CD14-positive monocyte (primary cell): ENCODE measurements at regions not wholly inside any gene's neighbourhood (a gene's known extent, or its start where the extent isn't known, plus 50 kb on each side); places are given as distances from the start of the nearest gene placed in this dataset.

Source experiments
- DNase-seq, 3 donors: peaks; one replicate each; pipeline ENCODE4 v3.0.0-alpha.2; 2011 to 2022
- H2AFZ ChIP-seq: 2 replicates; pipeline ENCODE4 v1.6.0; 2012; ENCODE audit warnings: mild to moderate bottlenecking, low read depth, low read length, inconsistent platforms; ENCODE audit not compliant: insufficient read depth, poor library complexity, severe bottlenecking
- H3K27ac ChIP-seq, 2 donors: 1 replicate in 1 of 2; 2 replicates in 1 of 2; pipeline ENCODE4 v1.5.1; 2012 to 2013; ENCODE audit warnings: low read length in 2 of 2, control low read depth in 1 of 2, inconsistent platforms in 1 of 2, low read depth in 1 of 2, mild to moderate bottlenecking in 1 of 2
- H3K27me3 ChIP-seq, 2 donors: one replicate each; pipeline versions ENCODE4 v1.6.0 to v1.6.1; 2011 to 2013; ENCODE audit warnings: low read length in 2 of 2; ENCODE audit not compliant: control insufficient read depth in 2 of 2, insufficient read depth in 2 of 2
- H3K36me3 ChIP-seq, 2 donors: replicated peaks in 1 of 2; 1 replicate in 1 of 2; 2 replicates in 1 of 2; pipeline versions ENCODE4 v1.5.1 to v1.6.1; 2012 to 2013; ENCODE audit warnings: low read length in 2 of 2, control low read depth in 1 of 2, inconsistent platforms in 1 of 2, mild to moderate bottlenecking in 1 of 2; ENCODE audit not compliant: insufficient read depth in 2 of 2, control insufficient read depth in 1 of 2
- H3K4me1 ChIP-seq, 2 donors: 1 replicate in 1 of 2; 2 replicates in 1 of 2; pipeline versions ENCODE4 v1.5.1 to v1.6.1; 2012 to 2013; ENCODE audit warnings: low read length in 2 of 2, control low read depth in 1 of 2, inconsistent platforms in 1 of 2, mild to moderate bottlenecking in 1 of 2, moderate library complexity in 1 of 2; ENCODE audit not compliant: insufficient read depth in 2 of 2, control insufficient read depth in 1 of 2
- H3K4me2 ChIP-seq: replicated peaks from 2 replicates; pipeline ENCODE3; 2012; ENCODE audit warnings: low read length, moderate library complexity, mild to moderate bottlenecking; ENCODE audit not compliant: poor library complexity, severe bottlenecking; ENCODE audit errors: extremely low read depth
- H3K4me3 ChIP-seq, 3 experiments: fragments of 200-600 bp in 1 of 3; sonication (generic) in 1 of 3; replicated peaks in 1 of 3; 1 replicate in 2 of 3; 2 replicates in 1 of 3; pipeline ENCODE4 v1.5.1; 2011 to 2013; ENCODE audit warnings: low read length in 3 of 3, mild to moderate bottlenecking in 3 of 3, control low read depth in 2 of 3, low read depth in 2 of 3, inconsistent platforms in 1 of 3, moderate library complexity in 1 of 3
- H3K79me2 ChIP-seq: 2 replicates; pipeline ENCODE4 v1.6.0; 2012; ENCODE audit warnings: mild to moderate bottlenecking, control low read depth, inconsistent platforms, low read length, moderate library complexity; ENCODE audit not compliant: insufficient read depth
- H3K9ac ChIP-seq: 2 replicates; pipeline ENCODE4 v1.6.0; 2017; ENCODE audit warnings: low read length, mild to moderate bottlenecking; ENCODE audit not compliant: insufficient read depth, poor library complexity, severe bottlenecking
- H3K9me3 ChIP-seq, 2 donors: replicated peaks in 1 of 2; 1 replicate in 1 of 2; 2 replicates in 1 of 2; pipeline versions ENCODE4 v1.5.1 to v1.6.1; 2012 to 2013; ENCODE audit warnings: low read length in 2 of 2, control low read depth in 1 of 2; ENCODE audit not compliant: control insufficient read depth in 1 of 2, insufficient read depth in 1 of 2
- H4K20me1 ChIP-seq: 2 replicates; pipeline ENCODE4 v1.6.0; 2012; ENCODE audit warnings: mild to moderate bottlenecking, low read length, control low read depth, moderate library complexity; ENCODE audit not compliant: insufficient read depth
- H3K27ac Mint-ChIP-seq, 7 donors: one replicate each; pipeline ENCODE4 v1.8.0; 2020; ENCODE audit warnings: mild to moderate bottlenecking in 7 of 7, mixed read lengths in 7 of 7, moderate library complexity in 6 of 7, inconsistent platforms in 2 of 7
- H3K27me3 Mint-ChIP-seq, 3 donors: one replicate each; pipeline ENCODE4 v1.8.0; 2021 to 2022; ENCODE audit warnings: low read depth in 3 of 3, mild to moderate bottlenecking in 3 of 3, mixed read lengths in 3 of 3, moderate library complexity in 3 of 3, inconsistent platforms in 1 of 3
- H3K36me3 Mint-ChIP-seq, 2 donors: one replicate each; pipeline ENCODE4 v1.8.0; 2020; ENCODE audit warnings: mixed read lengths in 2 of 2, inconsistent platforms in 1 of 2, mild to moderate bottlenecking in 1 of 2
- H3K4me1 Mint-ChIP-seq: one replicate; pipeline ENCODE4 v1.8.0; 2020; ENCODE audit warnings: mild to moderate bottlenecking, mixed read lengths
- H3K4me3 Mint-ChIP-seq, 2 donors: one replicate each; pipeline ENCODE4 v1.8.0; 2020; ENCODE audit warnings: mild to moderate bottlenecking in 2 of 2, mixed read lengths in 2 of 2, moderate library complexity in 1 of 2
- H3K9me3 Mint-ChIP-seq, 7 donors: one replicate each; pipeline ENCODE4 v1.8.0; 2020 to 2022; ENCODE audit warnings: mixed read lengths in 7 of 7, mild to moderate bottlenecking in 6 of 7, moderate library complexity in 6 of 7, inconsistent platforms in 2 of 7
- WGBS: methylation state at CpG from one replicate; pipeline ENCODE4 v1.1.5; 2013; ENCODE audit warnings: missing lambda C conversion rate; ENCODE audit not compliant: insufficient coverage; 5-methylcytosine and 5-hydroxymethylcytosine counted together
- intact Hi-C, 2 donors: fragments of 100-400 bp; cut with micrococcal nuclease; formaldehyde crosslinking; loops; one replicate each; pipeline versions ENCODE4 v1.15.0 to v1.15.1; 2023
- TF ChIP-seq, protein P1 (sequence below): fragments of 200-600 bp; IDR thresholded peaks from one replicate; pipeline ENCODE4 v1.8.0; 2022; ENCODE audit warnings: antibody characterized with exemption, mild to moderate bottlenecking

GRCh38 chr21:39050841-39051587 lies 132.2 kb downstream of the PSMG1 start:
- H3K27ac ChIP-seq: no peak overlapping the region
- H3K4me1 ChIP-seq: peaks cover 6 to 7% of the 10 kb centered on the region in 2 donors
- intact Hi-C loops: no loop called here

DNA sequence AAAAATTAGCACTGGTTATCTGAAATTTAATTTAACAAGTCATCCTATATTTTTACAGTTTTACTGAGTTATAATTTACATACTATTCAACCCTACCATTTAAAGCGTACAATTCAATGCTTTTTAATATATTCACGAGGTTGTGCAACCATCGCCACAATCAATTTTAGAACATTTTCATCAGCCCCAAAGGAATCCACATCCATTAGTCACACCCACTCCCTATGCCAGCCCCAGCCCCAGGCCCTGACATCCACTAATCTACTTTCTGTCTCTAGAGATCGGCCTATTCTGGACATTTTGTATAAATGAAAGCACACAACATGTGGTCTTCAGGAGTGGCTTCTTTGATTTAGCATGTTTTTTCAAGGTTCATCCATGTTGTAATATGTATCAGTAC lies 134.7 kb downstream of the PSMG1 start:
- Histone ChIP-seq H2AFZ (no peak overlapping the region), H3K4me1 (no peaks in the 10 kb centered on the region), H3K4me3 (no peak overlapping the region), H4K20me1 (no peaks in the 10 kb centered on the region), H3K27ac (no peak overlapping the region), H3K9me3 (no peaks in the 10 kb centered on the region), H3K27me3 (no peaks in the 10 kb centered on the region), H3K36me3 (no peaks in the 10 kb centered on the region), H3K79me2 (no peaks in the 10 kb centered on the region), H3K9ac (no peak overlapping the region), H3K4me2 (no peak overlapping the region)
- no peak overlapping the region for H3K4me3 Mint-ChIP-seq
- H3K27me3 Mint-ChIP-seq: peaks cover 0 to 6% (median 0%) of the 10 kb centered on the region in 3 donors
- WGBS: 100% methylated on average over 3 of the region's 4 CpGs
- no peaks in the 10 kb centered on the region for H3K4me1 Mint-ChIP-seq
- intact Hi-C loops: no loop called here
- TF ChIP-seq, protein P1, sequence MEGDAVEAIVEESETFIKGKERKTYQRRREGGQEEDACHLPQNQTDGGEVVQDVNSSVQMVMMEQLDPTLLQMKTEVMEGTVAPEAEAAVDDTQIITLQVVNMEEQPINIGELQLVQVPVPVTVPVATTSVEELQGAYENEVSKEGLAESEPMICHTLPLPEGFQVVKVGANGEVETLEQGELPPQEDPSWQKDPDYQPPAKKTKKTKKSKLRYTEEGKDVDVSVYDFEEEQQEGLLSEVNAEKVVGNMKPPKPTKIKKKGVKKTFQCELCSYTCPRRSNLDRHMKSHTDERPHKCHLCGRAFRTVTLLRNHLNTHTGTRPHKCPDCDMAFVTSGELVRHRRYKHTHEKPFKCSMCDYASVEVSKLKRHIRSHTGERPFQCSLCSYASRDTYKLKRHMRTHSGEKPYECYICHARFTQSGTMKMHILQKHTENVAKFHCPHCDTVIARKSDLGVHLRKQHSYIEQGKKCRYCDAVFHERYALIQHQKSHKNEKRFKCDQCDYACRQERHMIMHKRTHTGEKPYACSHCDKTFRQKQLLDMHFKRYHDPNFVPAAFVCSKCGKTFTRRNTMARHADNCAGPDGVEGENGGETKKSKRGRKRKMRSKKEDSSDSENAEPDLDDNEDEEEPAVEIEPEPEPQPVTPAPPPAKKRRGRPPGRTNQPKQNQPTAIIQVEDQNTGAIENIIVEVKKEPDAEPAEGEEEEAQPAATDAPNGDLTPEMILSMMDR: no peak
- H3K27ac Mint-ChIP-seq: peak overlapping the region in 1 of 7 donors; percentile 17
- H3K9me3 Mint-ChIP-seq: peaks cover 0 to 5% (median 0%) of the 10 kb centered on the region in 7 donors
- H3K36me3 Mint-ChIP-seq: no peaks in the 10 kb centered on the region
- DNase-seq: no peak

More at GRCh38 chr21:39050841-39051587, 132.2 kb downstream of the PSMG1 start:
- H3K4me1 Mint-ChIP-seq: peaks cover 9% of the 10 kb centered on the region
- Histone ChIP-seq H3K36me3 (no peaks in the 10 kb centered on the region), H3K27me3 (no peaks in the 10 kb centered on the region), H2AFZ (no peak overlapping the region), H4K20me1 (no peaks in the 10 kb centered on the region), H3K4me3 (no peak overlapping the region), H3K9ac (no peak overlapping the region), H3K9me3 (no peaks in the 10 kb centered on the region), H3K79me2 (no peaks in the 10 kb centered on the region), H3K4me2 (no peak overlapping the region)
- peaks cover 0 to 5% (median 0%) of the 10 kb centered on the region in 7 donors for H3K9me3 Mint-ChIP-seq
- no peak overlapping the region for H3K4me3 Mint-ChIP-seq
- WGBS: 56% methylated on average over 4 of the region's 4 CpGs
- no peak for DNase-seq
- H3K27ac Mint-ChIP-seq: peak overlapping the region in 1 of 7 donors; percentile 28
- H3K36me3 Mint-ChIP-seq: no peaks in the 10 kb centered on the region
- TF ChIP-seq, protein P1: no peak
- peaks cover 0 to 6% (median 0%) of the 10 kb centered on the region in 3 donors for H3K27me3 Mint-ChIP-seq
